Activated naive CD4-positive, alpha-beta T cell treated with anti-CD3 and anti-CD28 coated beads, Interleukin-2, amount 50 U/mL, for 72 hours (primary cell): ENCODE measurements at regions not wholly inside any gene's neighbourhood (a gene's known extent, or its start where the extent isn't known, plus 50 kb on each side); places are given as distances from the start of the nearest gene placed in this dataset.
A peak's percentile ranks its signal among the peaks of the same experiment; 100 is the strongest.

Experiments used
- ATAC-seq, 2 donors: fragments of 150-1000 bp; cut with Tn5 transposase; 2 replicates each; pipeline ENCODE4 v1.10.0; 2021; ENCODE audit warnings: mild to moderate bottlenecking in 2 of 2, moderate library complexity in 2 of 2
- DNase-seq, 2 donors: peaks; one replicate each; pipeline ENCODE4 v3.0.0; 2021 to 2022; ENCODE audit warnings: low spot score in 2 of 2
- H3K27ac Mint-ChIP-seq, 2 donors: one replicate each; pipeline ENCODE4 v1.8.0; 2022; ENCODE audit warnings: mild to moderate bottlenecking in 2 of 2, mixed read lengths in 2 of 2
- H3K36me3 Mint-ChIP-seq, 2 donors: one replicate each; pipeline ENCODE4 v1.8.0; 2022; ENCODE audit warnings: mixed read lengths in 2 of 2
- H3K9me3 Mint-ChIP-seq, 2 donors: one replicate each; pipeline ENCODE4 v1.8.0; 2022; ENCODE audit warnings: mixed read lengths in 2 of 2

- H3K9me3 Mint-ChIP-seq = no peaks in the 10 kb centered on the region
- peak; percentile 69 to 82 for ATAC-seq
- no peak overlapping the region for H3K27ac Mint-ChIP-seq
- no peak for DNase-seq
- no peaks in the 10 kb centered on the region for H3K36me3 Mint-ChIP-seq
These were observed 236.9 kb downstream of the AR start for GRCh38 chrX:67780694-67781109.

- Mint-ChIP-seq H3K9me3 (no peaks in the 10 kb centered on the region), H3K27ac (no peak overlapping the region), H3K36me3 (no peaks in the 10 kb centered on the region)
- DNase-seq (no peak), ATAC-seq (no peak)
These were observed 237.3 kb downstream of the AR start for GRCh38 chrX:67781132-67781531.

DNA sequence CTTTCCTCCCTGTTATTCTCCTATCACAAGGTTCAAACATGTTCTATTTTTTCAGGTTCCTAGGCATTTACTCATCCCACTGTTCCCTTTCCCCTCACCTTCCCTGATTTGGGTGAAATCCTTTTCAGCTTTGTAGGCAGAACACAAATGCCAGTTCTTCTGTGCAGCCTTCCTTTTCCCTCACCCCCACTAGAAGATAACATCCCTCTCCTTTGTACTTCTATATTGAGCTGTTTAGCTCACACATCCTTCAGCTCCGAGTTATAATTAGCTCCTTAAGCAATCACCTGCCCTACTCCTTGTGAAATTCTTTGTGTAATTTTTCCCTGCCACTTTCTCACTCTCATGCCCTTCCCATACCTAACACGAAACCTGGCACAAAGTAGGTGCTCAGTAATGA is 240.9 kb downstream of the AR start:
- no peaks in the 10 kb centered on the region for H3K9me3 Mint-ChIP-seq
- H3K27ac Mint-ChIP-seq = no peak overlapping the region
- DNase-seq (no peak), ATAC-seq (no peak)
- no peaks in the 10 kb centered on the region for H3K36me3 Mint-ChIP-seq

DNA sequence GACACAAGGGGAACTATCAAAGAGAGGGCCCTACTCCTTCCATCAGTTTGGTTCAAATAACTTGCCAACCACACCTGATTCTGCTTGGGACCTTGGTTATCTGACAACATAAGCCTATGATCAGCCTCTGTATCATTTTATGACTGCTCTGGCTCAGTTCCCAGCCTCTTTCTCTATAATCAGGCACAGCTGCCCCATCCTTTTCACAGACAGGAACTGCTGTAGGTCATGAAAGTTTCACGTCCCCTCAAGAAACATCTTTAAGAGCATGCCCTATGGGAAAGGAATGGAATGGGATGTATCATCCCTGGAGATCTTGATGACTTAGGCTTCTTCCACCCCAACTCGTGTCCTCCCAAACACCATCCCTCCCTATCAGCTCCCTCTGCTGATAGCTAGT is 243.4 kb downstream of the AR start:
- no peaks in the 10 kb centered on the region for H3K36me3 Mint-ChIP-seq
- DNase-seq = no peak

DNA sequence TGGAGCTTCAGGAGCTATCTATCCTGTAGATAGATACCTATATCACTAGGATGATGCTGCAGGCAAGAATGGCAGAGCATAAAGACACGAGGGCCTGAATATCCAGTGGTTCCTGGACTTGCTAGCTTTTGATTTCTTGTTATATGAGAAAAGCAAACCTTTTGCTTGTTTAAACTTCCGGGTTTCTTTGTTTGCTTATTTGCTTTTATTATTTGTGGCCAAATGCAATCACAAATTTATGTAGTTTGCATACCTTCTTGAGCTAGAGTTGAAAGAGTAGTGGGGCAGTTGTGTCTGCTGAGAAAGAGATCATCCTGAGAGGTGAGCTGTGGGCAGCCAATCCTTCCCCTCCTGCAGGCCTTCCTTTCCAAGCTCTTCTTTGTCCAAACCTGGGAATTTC is 245.7 kb downstream of the AR start:
- H3K27ac Mint-ChIP-seq = no peak overlapping the region
- H3K36me3 Mint-ChIP-seq = no peaks in the 10 kb centered on the region
- ATAC-seq (no peak), DNase-seq (no peak)
- peaks cover 0 to 1% of the 10 kb centered on the region in 2 donors for H3K9me3 Mint-ChIP-seq

More for the DNA sequence above, 243.4 kb downstream of the AR start:
- no peak for ATAC-seq
- Mint-ChIP-seq H3K27ac (no peak overlapping the region), H3K9me3 (no peaks in the 10 kb centered on the region)
